Tibial nerve (tissue), 4 donors: ENCODE measurements at regions not wholly inside any gene's neighbourhood (a gene's known extent, or its start where the extent isn't known, plus 50 kb on each side); places are given as distances from the start of the nearest gene placed in this dataset.
A peak's percentile ranks its signal among the peaks of the same experiment; 100 is the strongest.

Source experiments
- DNase-seq, 2 donors: peaks; one replicate each; pipeline ENCODE4 v3.0.0-alpha.2; 2019; ENCODE audit warnings: low spot score in 2 of 2
- H3K27ac ChIP-seq, 4 donors: fragments of 200-600 bp; sonication (generic) in 3 of 4; one replicate each; pipeline ENCODE4 v1.5.1; 2017 to 2019; ENCODE audit warnings: mild to moderate bottlenecking in 1 of 4
- H3K27me3 ChIP-seq, 2 donors: fragments of 200-600 bp; sonication (generic) in 1 of 2; one replicate each; pipeline versions ENCODE4 v1.5.1 to v1.6.0; 2017 to 2019
- H3K36me3 ChIP-seq, 3 donors: fragments of 200-600 bp; sonication (generic); one replicate each; pipeline ENCODE4 v1.5.1; 2018 to 2019
- H3K4me1 ChIP-seq, 4 donors: fragments of 200-600 bp; sonication (generic) in 3 of 4; one replicate each; pipeline ENCODE4 v1.5.1; 2017 to 2019
- H3K4me3 ChIP-seq, 4 donors: fragments of 200-600 bp; sonication (generic) in 3 of 4; one replicate each; pipeline ENCODE4 v1.5.1; 2017 to 2019; ENCODE audit warnings: mild to moderate bottlenecking in 1 of 4, moderate library complexity in 1 of 4
- H3K9me3 ChIP-seq, 4 donors: fragments of 200-600 bp; sonication (generic) in 3 of 4; one replicate each; pipeline ENCODE4 v1.5.1; 2017 to 2019
- EP300 ChIP-seq, 2 donors: sonication (generic); formaldehyde crosslinking; IDR thresholded peaks; one replicate each; pipeline ENCODE4 v1.6.1; 2017; ENCODE audit warnings: antibody characterized with exemption in 2 of 2, mild to moderate bottlenecking in 1 of 2
- POLR2A ChIP-seq, 2 donors: fragments of 450-650 bp; IDR thresholded peaks; one replicate each; pipeline ENCODE4 v1.6.1; 2017; ENCODE audit warnings: antibody characterized with exemption in 2 of 2, mild to moderate bottlenecking in 2 of 2, moderate library complexity in 2 of 2
- WGBS, 2 donors: methylation state at CpG; one replicate each; pipeline ENCODE4 v1.1.5; 2018; 5-methylcytosine and 5-hydroxymethylcytosine counted together
- TF ChIP-seq, protein P1 (sequence below), 5 experiments: fragments of 200-600 bp in 3 of 5; fragments of 450-650 bp in 2 of 5; sonication (generic) in 3 of 5; IDR thresholded peaks; one replicate each; pipeline ENCODE4 v1.5.1; 2016 to 2019; ENCODE audit warnings: antibody characterized with exemption in 5 of 5, mild to moderate bottlenecking in 3 of 5, moderate library complexity in 2 of 5

- Histone ChIP-seq H3K4me1 (peaks cover 0 to 11% (median 2%) of the 10 kb centered on the region in 4 donors), H3K27ac (no peak overlapping the region), H3K27me3 (no peaks in the 10 kb centered on the region), H3K36me3 (no peaks in the 10 kb centered on the region), H3K9me3 (no peaks in the 10 kb centered on the region), H3K4me3 (no peak overlapping the region)
- TF ChIP-seq, protein P1, sequence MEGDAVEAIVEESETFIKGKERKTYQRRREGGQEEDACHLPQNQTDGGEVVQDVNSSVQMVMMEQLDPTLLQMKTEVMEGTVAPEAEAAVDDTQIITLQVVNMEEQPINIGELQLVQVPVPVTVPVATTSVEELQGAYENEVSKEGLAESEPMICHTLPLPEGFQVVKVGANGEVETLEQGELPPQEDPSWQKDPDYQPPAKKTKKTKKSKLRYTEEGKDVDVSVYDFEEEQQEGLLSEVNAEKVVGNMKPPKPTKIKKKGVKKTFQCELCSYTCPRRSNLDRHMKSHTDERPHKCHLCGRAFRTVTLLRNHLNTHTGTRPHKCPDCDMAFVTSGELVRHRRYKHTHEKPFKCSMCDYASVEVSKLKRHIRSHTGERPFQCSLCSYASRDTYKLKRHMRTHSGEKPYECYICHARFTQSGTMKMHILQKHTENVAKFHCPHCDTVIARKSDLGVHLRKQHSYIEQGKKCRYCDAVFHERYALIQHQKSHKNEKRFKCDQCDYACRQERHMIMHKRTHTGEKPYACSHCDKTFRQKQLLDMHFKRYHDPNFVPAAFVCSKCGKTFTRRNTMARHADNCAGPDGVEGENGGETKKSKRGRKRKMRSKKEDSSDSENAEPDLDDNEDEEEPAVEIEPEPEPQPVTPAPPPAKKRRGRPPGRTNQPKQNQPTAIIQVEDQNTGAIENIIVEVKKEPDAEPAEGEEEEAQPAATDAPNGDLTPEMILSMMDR (IDR thresholded peaks at IDR 0.05) = no peak
- TF ChIP-seq EP300 (IDR thresholded peaks at IDR 0.05) = no peak
- no peak for TF ChIP-seq POLR2A (IDR thresholded peaks at IDR 0.05)
- 87 to 89% methylated on average over 2 of the region's 2 CpGs for WGBS, 2 donors
- DNase-seq = no peak
Observed at GRCh38 chr13:44814836-44815235, 174.4 kb downstream of the NUFIP1 start.

DNA sequence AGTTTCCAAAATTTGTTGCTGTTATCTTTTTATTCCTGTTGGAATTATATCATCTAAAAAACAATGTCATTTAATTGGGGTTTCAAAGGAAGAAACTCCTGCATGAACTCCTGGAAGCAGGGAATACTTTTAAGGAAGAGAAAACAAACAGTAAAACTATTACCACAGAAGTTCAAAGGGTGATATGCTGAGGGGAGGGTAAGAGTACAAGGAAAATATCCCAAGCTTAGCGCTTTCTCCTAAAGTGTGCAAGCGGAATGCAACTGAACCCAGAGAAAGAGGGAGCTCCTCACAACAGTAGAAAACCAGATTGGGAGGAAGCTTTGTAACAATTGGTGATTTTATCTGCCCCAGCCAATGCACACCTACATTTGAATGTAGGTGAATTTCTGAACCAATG, 175.1 kb downstream of the NUFIP1 start:
- H3K27ac ChIP-seq = no peak overlapping the region
- no peak for DNase-seq
- H3K27me3 ChIP-seq = no peaks in the 10 kb centered on the region
- TF ChIP-seq POLR2A (IDR thresholded peaks at IDR 0.05) = no peak
- H3K4me3 ChIP-seq = no peak overlapping the region
- no peaks in the 10 kb centered on the region for H3K9me3 ChIP-seq
- 87 to 91% methylated on average over 2 of the region's 2 CpGs for WGBS, 2 donors
- peaks cover 0 to 11% (median 2%) of the 10 kb centered on the region in 4 donors for H3K4me1 ChIP-seq
- H3K36me3 ChIP-seq = no peaks in the 10 kb centered on the region

- TF ChIP-seq POLR2A (IDR thresholded peaks at IDR 0.05) = no peak
- no peak for TF ChIP-seq EP300 (IDR thresholded peaks at IDR 0.05)
- TF ChIP-seq, protein P1 (IDR thresholded peaks at IDR 0.05) = no peak
- WGBS, 2 donors = 69 to 77% methylated on average over 3 of the region's 3 CpGs
- Histone ChIP-seq H3K27me3 (no peaks in the 10 kb centered on the region), H3K36me3 (no peaks in the 10 kb centered on the region), H3K4me3 (no peak overlapping the region), H3K27ac (no peak overlapping the region), H3K4me1 (peaks cover 0 to 11% (median 2%) of the 10 kb centered on the region in 4 donors), H3K9me3 (no peaks in the 10 kb centered on the region)
- no peak for DNase-seq
Observed at GRCh38 chr13:44812818-44813217, 176.5 kb downstream of the NUFIP1 start.

DNA sequence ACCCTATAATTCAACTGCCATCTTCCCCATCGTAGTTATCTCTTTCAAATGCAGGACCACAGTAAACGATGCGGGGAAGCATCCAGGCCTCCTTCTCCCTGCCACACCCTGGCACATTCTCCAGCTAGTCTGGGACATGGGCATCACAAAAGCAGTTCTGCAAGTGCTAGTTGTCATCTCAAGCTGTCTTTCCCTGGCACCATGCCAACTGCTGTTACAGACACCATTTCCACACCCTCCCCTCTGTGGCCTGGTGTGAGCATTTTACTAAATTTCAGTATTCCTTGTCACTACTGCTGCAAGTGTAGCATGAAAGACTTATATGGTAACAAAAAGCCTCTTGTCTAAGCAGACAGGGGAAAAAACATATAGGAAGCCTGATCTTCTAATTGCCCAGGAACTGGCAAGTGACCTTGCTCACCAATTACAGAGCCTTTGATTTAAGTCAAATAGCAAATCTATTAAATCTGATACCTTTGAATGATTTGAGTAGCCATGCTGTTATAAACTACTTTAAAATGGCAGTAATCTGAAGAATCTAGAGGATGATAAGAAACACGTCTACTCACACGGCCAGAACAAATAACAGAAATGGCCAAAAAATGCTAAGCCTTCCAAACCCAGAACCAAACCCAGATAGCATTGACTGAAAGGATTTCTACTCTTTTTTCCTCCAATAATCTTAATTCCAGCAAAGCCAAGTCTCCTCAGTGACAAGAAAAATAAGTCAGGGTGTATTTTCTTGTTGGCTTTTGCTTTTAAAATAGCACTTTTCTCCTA, 179.0 kb downstream of the NUFIP1 start:
- H3K4me1 ChIP-seq = peaks cover 0 to 7% (median 2%) of the 10 kb centered on the region in 4 donors
- H3K9me3 ChIP-seq = no peaks in the 10 kb centered on the region
- H3K27me3 ChIP-seq = no peaks in the 10 kb centered on the region
- no peaks in the 10 kb centered on the region for H3K36me3 ChIP-seq
- TF ChIP-seq EP300 (IDR thresholded peaks at IDR 0.05) = no peak
- no peak for TF ChIP-seq POLR2A (IDR thresholded peaks at IDR 0.05)
- TF ChIP-seq, protein P1 (IDR thresholded peaks at IDR 0.05) = no peak
- peak in 1 of 2 donors; percentile 44 for DNase-seq
- WGBS, 2 donors = 60 to 66% methylated on average over 5 of the region's 5 CpGs
- no peak overlapping the region for H3K4me3 ChIP-seq
- no peak overlapping the region for H3K27ac ChIP-seq

GRCh38 chr13:44809190-44809589, 180.1 kb downstream of the NUFIP1 start:
- WGBS, 2 donors = 75 to 87% methylated on average over 9 of the region's 9 CpGs
- no peak for TF ChIP-seq EP300 (IDR thresholded peaks at IDR 0.05)
- TF ChIP-seq, protein P1 (IDR thresholded peaks at IDR 0.05) = no peak
- TF ChIP-seq POLR2A (IDR thresholded peaks at IDR 0.05) = no peak
- DNase-seq = no peak
- Histone ChIP-seq H3K4me3 (no peak overlapping the region), H3K27ac (no peak overlapping the region), H3K4me1 (peaks cover 0 to 7% (median 2%) of the 10 kb centered on the region in 4 donors), H3K36me3 (no peaks in the 10 kb centered on the region), H3K27me3 (no peaks in the 10 kb centered on the region), H3K9me3 (no peaks in the 10 kb centered on the region)
